HL-60 (cell line): ENCODE measurements at regions not wholly inside any gene's neighbourhood (a gene's known extent, or its start where the extent isn't known, plus 50 kb on each side); places are given as distances from the start of the nearest gene placed in this dataset.

Experiments used
- DNase-seq, 2 experiments: peaks; one replicate each; pipeline ENCODE4 v3.0.0-alpha.2; 2010 to 2020; ENCODE audit warnings: low read depth in 1 of 2, low spot score in 1 of 2
- H3K27ac ChIP-seq: fragments of 250-450 bp; sonication (Bioruptor Pico); replicated peaks from 2 replicates; pipeline ENCODE4 v1.5.1; 2020; ENCODE audit warnings: mild to moderate bottlenecking, moderate library complexity
- H3K27me3 ChIP-seq: fragments of 250-450 bp; sonication (Bioruptor Pico); 2 replicates; pipeline ENCODE4 v1.5.1; 2021; ENCODE audit warnings: mild to moderate bottlenecking, moderate library complexity; ENCODE audit not compliant: insufficient read depth, poor library complexity, severe bottlenecking
- H3K4me3 ChIP-seq: replicated peaks from 2 replicates; pipeline ENCODE4 v1.5.1; 2011; ENCODE audit warnings: mild to moderate bottlenecking, control low read depth, low read length; ENCODE audit not compliant: insufficient read depth
- GABPA ChIP-seq: IDR thresholded peaks from 2 replicates; pipeline ENCODE4 v1.6.1; 2012; ENCODE audit warnings: low read depth
- POLR2AphosphoS5 ChIP-seq: IDR thresholded peaks from 2 replicates; pipeline ENCODE4 v1.6.1; 2012; ENCODE audit warnings: low read depth
- REST ChIP-seq: IDR thresholded peaks from 2 replicates; pipeline ENCODE4 v1.6.1; 2012; ENCODE audit warnings: low read depth; ENCODE audit not compliant: insufficient replicate concordance
- SPI1 ChIP-seq: IDR thresholded peaks from 2 replicates; pipeline ENCODE4 v1.6.1; 2012; ENCODE audit warnings: low read depth, mild to moderate bottlenecking, borderline replicate concordance
- TF ChIP-seq, protein P1 (sequence below): IDR thresholded peaks from one replicate; pipeline ENCODE4 v1.5.1; 2011; ENCODE audit warnings: low read length, control low read depth, inconsistent platforms; ENCODE audit not compliant: insufficient read depth

DNA sequence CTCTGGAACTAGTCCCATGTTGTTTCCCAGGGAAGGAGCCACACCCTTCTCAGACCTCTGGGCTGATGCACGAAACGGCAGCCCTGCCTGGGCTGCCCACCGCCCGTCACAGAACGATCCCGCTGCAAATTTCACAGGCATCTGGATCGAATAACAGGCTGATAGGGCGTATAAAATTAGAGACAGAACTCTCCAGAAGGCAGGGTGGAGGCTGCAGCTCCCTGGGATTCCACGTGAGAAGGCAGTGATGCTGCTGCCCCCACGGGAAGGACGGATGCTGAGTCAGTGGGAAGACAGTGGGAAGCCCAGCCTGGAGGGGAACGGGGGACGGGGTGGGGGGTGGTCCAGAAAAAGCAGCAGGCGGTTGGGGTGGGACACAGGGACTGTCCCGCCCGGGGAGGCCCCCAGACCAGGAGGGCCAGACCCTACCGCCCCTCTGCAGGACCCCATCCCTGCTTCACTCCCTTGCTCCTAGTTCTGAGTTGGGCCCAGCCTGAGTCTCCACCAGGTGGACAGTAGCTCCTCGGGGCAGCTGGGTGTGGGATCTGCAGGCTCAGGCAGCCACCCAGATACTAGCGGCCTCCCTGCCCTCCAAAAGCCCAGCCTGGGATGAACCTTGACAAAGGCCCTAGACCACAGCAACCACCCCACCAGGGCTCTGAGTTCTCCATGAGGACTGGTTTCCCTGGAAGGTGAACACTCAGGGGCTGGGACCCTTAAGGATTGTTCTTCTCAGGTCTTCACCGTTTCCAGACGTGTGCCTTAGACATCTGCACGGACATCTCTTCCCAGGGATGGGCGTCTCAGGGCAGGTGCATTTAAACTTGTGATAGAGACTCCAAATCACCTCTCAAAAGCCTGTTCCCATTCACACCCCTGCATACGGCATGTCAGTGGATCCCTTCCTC lies 117.8 kb downstream of the METRNL start:
- TF ChIP-seq, protein P1, sequence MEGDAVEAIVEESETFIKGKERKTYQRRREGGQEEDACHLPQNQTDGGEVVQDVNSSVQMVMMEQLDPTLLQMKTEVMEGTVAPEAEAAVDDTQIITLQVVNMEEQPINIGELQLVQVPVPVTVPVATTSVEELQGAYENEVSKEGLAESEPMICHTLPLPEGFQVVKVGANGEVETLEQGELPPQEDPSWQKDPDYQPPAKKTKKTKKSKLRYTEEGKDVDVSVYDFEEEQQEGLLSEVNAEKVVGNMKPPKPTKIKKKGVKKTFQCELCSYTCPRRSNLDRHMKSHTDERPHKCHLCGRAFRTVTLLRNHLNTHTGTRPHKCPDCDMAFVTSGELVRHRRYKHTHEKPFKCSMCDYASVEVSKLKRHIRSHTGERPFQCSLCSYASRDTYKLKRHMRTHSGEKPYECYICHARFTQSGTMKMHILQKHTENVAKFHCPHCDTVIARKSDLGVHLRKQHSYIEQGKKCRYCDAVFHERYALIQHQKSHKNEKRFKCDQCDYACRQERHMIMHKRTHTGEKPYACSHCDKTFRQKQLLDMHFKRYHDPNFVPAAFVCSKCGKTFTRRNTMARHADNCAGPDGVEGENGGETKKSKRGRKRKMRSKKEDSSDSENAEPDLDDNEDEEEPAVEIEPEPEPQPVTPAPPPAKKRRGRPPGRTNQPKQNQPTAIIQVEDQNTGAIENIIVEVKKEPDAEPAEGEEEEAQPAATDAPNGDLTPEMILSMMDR = no peak
- no peak for TF ChIP-seq POLR2AphosphoS5
- TF ChIP-seq SPI1 = no peak
- no peak for TF ChIP-seq GABPA
- no peak for TF ChIP-seq REST
- H3K4me3 ChIP-seq = no peak overlapping the region
- no peak overlapping the region for H3K27ac ChIP-seq
- H3K27me3 ChIP-seq = no peaks in the 10 kb centered on the region
- DNase-seq = no peak

DNA sequence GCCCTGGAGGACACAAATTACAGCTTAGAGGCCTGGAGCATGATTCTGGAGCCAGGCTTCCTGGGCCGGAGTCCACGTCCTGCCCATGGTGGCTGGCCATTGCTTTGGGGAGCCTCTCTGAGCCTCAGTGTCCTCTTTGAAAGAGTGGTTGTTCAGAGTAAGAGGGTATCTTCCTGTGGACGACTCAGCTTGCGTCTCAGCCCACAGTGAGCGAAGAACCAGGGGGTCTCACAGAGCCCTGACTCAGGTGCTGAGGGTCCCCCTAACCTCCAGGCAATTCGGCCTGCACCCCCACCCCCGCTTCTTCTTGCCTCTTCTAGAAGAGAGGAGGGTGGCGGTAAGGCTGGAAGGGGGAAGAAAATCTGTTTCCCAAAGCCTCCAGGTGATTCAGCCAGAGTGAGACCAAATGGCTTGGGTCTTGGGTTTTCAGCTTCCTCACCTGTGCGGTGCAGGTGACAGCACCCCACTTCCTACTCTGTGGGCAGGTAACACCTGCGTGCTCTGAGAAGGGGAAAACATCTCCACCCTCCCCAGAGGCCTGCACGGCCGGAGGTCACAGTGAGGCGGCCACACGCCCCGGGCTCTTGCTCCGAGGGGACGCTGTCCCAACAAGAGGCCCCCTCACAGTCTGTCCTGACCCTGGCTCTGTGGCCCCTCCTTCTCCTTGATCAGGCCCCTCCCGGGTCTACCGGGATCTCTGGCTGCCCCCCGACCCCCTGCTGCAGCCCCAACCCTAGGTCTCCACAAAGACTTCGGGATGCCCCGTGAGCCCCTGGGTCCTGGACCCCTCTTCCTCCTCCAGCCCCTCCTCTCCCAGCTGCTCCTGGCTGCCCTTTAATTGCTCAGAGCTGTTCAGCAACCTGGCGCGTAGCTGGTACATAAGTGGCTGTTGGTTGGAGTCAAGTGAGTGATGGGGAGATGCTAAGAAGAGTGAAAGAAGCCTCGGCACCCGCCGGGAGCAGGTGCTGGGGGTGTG lies 119.2 kb downstream of the METRNL start:
- TF ChIP-seq GABPA = no peak
- no peak for TF ChIP-seq POLR2AphosphoS5
- no peak for TF ChIP-seq REST
- TF ChIP-seq, protein P1 = no peak
- TF ChIP-seq SPI1 = no peak
- H3K4me3 ChIP-seq = peak overlapping the region; percentile 16
- peak overlapping the region; percentile 94 for H3K27ac ChIP-seq

GRCh38 chr17:83199500-83200201 lies 120.2 kb downstream of the METRNL start:
- H3K27ac ChIP-seq = peak overlapping the region; percentile 94
- H3K27me3 ChIP-seq = no peaks in the 10 kb centered on the region
- peak; percentile 76 to 82 for DNase-seq
- no peak for TF ChIP-seq POLR2AphosphoS5
- peak; percentile 60; the same call in 1 of the 2 replicates for TF ChIP-seq SPI1
- peak overlapping the region; percentile 16; the same call in 1 of the 2 replicates for H3K4me3 ChIP-seq

More for the DNA sequence above, 119.2 kb downstream of the METRNL start:
- no peaks in the 10 kb centered on the region for H3K27me3 ChIP-seq
- DNase-seq = no peak
